NCI-H748 treated with DMSO at 0.1 percent for 48 hours (cell line): ENCODE measurements at regions not wholly inside any gene's neighbourhood (a gene's known extent, or its start where the extent isn't known, plus 50 kb on each side); places are given as distances from the start of the nearest gene placed in this dataset.
"Not testable (repeated sequence)": the region's sequence is repeated elsewhere in the genome, so short reads cannot be mapped to it uniquely, and the experiment has no call there.

Experiments used
- DNase-seq: peaks from one replicate; lab custom pipeline; 2025; lab: John Stamatoyannopoulos, UW

DNA sequence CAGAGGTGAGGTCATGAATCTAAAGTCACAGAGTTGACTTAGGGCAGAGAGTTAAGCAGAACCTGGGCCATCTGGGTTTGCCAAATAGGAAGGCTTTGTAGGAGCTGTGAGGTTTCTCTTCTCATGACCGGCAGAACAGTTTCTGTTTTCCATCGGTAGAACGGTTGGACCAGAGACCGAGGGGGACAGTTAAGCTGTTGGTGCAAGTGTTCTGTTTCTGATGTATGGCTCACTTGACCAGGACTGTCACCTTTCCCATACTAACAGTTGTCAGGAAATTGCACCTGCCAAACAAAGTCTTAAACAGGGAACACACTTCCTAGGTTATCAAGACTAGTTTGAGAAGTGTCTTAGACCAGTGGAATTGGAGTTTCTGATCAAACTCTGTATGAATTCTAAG lies 158.3 kb downstream of the PDCD6IP start:
- DNase-seq, result no peak

DNA sequence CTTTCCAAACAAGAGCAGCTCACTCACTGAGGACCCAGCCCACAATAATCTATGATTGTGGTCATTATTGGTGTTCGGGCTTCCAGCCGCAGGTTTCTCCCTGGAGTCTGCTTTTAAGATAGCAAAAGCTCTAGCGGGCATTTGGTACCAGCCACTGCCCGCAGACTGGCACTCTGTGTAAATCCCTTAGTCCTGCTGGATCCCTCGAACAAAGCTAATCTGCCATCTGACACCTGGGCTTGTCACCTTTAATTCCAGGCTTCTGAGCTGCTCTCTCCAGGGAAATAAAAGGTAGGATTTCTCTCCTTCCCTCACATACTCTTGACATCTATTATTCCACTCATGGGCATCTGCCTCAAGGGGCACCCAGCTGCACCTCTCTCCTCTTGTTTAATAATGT lies 158.7 kb downstream of the PDCD6IP start:
- DNase-seq, result no peak

DNA sequence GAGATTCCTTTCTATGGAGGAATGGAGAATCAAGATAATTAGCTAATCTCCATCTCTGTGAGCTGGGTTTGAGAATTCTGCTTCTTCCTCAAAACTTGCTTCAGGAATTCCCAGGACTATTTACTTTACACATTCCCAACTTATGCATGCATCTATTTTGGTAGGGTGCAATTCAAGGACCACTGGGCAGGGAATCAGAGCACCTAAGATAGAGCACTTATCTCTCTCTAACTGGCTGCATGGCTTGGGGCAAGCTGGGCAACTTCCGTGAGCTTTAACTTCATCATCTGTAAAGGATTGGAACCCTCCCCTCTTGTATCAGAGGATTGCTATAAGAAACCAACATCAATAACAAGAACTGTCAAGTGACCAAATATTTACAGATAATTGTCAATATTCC lies 160.2 kb downstream of the PDCD6IP start:
- DNase-seq, result no peak

DNA sequence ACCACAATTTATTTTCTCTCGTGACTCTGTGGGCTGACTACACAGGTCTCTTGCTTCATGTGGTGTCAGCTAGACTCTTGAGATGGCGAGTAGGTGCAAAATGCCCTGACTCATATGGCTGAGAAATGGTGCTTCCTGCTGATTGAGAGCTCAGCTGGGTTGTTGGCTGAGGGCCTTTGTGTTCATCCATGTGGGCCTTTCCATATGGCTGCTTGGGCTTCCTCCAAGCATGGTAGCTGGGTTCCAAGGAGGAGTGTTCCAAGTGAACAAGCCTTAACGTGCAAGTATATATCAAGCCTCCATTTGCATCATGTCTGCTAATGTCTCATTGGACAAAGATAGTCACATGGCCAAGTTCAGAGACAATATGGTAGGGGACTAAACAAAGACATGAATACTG lies 164.0 kb downstream of the PDCD6IP start:
- no peak for DNase-seq

DNA sequence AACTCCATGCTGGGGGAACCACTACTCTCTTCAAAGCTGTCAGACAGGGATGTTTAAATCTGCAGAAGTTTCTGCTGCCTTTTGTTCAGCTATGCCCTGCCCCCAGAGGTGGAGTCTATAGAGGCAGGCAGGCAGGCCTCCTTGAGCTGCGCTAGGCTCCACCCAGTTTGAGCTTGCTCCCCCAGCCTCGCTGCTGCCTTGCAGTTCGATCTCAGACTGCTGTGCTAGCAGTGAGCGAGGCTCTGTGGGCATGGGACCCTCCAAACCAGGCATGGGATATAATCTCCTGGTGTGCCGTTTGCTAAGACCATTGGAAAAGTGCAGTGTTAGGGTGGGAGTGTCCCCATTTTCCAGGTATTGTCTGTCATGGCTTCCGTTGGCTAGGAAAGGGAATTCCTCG lies 171.8 kb downstream of the PDCD6IP start:
- not testable (repeated sequence) for DNase-seq

DNA sequence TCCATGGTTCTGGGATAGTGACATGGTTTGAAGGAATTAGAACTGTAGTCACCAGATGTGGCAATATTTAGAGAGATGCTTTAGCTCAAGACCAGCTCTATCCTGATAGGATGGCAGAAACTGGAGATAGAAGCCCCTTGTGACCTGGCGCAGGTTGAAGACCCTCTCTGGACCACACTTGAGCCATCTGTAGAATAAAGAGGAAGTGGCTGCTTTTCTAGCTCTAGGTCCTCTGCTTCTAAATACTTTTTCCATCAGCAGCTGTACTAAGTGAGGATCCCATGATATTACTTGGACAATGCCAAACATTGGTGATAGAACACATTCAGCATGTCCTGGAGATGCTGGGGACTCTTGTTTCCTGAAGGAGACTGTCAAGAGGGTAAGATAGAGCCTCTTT lies 172.6 kb downstream of the PDCD6IP start:
- DNase-seq, result no peak

DNA sequence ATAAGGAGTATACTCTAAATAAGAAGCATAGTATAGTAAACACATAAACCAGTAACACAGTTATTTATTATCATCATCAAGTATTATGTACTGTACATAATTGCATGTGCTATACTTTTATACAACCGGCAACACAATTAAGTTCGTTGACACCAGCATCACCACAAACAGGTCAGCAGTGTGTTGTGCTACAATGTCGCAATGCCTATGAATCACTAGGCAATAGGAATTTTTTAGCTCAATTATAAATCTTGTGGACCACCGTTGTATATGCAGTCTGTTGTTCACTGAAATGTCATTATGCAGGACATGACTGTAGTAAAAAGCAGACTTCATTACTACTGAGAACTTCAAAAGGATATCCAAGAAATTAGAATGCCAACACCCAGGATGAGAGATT lies 177.0 kb downstream of the PDCD6IP start:
- no peak for DNase-seq

DNA sequence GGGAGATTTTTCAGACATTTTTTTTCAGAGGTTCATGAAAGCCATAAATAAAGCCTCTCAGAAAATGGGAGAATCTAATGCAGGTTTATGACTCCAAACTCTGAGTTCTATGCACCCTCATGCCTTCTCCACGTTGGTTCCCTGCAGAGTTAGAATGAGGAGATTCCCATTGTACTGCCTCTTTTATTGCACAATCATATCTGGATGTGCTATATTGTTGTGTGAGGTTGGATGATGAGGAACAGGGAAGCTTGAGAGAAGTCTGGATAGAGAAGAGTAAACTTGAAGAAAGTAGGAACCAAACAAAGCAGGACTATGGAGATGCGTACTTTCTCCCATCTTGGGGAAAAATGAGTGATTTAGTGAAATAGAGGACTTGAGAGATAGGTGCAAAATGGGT lies 178.8 kb downstream of the PDCD6IP start:
- no peak for DNase-seq

DNA sequence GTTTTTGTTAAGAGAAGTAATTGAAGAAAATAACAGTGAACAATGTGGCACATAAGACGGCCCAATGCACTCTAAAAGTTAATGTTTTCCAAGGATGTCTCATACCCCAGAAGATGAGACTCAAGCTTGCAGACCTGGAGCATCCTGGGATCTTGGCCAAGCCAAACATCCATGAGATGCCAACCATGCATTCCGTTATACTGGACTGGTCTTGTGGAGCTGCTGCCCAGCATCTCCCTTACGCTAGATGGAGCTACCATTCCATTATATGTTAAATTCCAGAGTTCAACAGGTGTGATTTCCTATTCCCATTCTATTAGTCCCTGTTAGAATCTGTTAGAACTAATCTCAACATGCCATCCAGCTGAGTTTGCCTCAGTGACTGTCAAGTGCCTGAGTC lies 181.8 kb downstream of the PDCD6IP start:
- DNase-seq, result no peak

DNA sequence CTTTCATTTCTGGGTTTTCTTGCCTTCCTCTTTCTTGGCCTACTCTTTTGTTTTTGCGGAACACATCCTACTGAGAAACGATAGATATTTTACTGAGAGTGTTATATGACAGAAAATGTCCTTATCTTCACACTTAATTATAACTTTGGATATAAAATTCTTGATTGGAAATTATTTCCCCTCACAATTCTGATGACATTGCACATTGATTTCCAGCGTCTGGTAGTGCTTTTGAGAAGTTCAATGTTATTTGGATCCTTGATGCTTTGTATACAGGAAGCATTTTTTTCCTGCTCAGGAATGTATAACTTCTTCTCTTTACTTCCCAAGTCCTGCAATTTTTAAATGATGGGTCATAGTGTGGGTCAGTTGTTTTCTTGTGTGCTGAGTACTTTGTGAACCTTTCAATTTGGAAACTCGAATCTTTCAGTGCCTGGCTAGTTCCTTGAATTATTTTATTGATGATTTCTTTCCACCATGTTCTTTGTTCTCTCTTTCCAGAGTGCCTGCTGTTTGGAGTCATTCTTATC lies 183.9 kb downstream of the PDCD6IP start:
- no peak for DNase-seq

DNA sequence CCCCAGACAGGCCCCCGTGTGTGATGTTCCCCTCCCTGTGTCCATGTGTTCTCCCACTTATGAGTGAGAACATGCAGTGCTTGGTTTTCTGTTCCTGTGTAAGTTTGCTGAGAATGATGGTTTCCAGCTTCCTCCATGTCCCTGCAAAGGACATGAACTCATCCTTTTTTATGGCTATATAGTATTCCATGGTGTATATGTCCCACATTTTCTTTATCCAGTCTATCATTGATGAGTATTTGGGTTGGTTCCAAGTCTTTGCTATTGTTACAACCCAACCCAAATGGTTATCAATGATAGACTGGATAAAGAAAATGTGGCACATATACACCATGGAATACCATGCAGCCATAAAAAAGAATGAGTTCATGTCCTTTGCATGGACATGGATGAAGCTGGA lies 184.5 kb downstream of the PDCD6IP start:
- DNase-seq, result not testable (repeated sequence)

DNA sequence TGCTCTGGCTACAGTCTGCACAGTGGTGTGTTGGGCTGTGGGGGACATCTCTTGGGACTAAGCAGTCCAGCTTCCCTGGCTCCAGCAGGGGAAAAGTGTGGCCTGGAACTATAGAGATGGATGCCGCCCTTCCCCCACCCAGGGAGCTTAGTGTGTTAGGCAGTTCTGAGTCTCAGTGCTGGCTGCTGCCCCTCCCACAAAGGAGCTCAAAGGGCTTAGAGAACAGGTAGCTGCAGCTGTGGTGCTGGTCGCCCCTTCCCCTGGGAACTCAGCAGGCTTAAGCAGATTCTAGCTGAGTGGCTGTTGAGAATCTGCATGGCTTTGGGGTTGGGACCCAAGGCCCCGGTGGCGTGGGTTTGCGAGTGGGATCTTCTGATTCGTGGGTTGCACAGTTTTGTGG lies 190.8 kb downstream of the PDCD6IP start:
- no peak for DNase-seq

DNA sequence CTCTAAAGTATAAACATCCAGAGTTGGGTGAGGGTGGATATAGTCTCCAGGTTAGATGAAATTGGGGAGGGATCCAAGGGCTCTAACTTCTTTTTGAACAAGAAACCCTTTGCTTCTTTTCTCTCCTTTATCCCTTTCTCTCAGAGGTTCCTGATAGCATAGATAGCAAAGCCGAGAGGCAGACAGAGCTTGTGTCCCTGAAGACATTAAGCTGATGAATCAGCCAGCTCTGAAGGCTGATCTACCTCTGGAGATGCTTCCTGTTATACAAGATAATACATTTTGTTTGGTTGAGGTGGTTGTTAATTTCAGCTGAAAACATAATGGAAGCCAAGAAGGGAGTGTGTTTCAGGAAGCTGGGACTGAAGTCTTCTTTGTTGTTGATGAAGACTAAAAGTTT lies 193.2 kb downstream of the PDCD6IP start:
- DNase-seq, result no peak

DNA sequence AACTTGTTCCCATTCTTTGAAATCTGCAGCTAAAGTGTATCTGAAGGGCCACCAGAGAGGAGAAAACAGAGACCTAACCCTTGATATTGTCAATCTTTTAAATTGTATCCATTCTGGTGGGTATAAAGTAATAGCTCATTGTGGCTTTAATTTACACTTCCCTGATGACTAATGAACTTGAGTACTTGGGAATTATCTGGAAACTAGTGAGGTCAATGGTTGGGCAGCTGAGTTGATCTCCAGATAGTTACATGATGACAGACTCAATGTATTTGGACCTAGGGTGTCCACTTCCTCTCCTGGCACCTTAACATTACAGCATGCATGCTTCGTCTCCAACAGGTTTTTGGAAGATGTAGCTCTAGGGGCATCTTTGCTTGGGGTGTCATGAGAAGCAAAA lies 195.2 kb downstream of the PDCD6IP start:
- DNase-seq, result no peak

DNA sequence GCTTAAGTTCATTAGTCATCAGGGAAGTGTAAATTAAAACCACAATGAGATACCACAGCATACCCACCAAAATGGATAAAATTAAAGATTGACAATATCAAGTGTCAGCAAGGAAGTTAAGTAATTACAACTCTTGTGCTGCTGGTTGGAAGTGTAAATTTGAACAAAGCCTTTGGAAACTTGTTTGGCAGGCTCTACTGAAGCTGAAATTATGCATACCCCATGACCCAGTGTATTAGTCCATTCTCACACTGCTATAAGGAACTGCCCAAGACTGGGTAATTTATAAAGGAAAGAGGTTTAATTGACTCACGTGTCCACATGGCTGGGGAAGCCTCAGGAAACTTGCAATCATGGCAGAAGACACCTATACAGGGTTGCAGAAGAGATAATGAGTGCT lies 196.1 kb downstream of the PDCD6IP start:
- DNase-seq, result no peak

DNA sequence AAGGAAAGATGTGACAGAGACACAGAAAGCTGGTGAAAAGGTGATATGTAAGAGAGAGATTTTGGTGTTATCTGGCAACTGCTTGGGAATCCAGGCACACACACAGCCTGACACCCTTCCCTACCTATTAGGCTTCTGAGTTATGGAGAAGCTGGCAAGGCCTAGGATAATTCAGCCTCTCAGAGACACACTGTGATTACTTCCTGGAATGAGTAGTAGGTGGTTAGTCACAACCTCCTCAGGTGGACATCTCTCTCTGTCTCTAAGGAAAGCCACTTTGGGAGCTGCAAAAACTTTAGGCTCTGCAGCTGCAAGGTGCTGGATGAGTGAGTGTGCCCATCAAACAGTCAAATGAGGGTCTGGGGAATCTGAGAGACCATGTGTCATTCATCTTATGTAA lies 201.9 kb downstream of the PDCD6IP start:
- DNase-seq, result no peak

DNA sequence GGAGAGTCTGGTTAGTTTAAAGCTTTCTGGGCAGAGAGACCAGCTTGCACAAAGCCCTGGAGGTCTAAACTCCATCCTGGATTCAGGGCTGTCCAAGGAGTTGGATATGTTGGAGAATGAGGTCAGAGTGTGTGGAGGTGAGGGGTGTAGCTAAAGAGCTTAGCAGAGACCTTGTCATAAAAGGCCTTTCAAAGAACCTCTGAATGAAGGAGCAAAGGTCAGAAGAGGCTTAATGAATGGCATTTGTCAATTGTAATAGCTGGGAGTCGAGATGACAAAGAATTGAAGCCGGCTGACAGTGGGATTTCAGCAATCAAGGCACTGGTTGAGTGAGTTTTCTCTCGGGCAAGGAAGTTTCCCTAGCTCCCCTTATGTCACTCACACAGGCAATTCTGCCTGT lies 202.6 kb downstream of the PDCD6IP start:
- no peak for DNase-seq

DNA sequence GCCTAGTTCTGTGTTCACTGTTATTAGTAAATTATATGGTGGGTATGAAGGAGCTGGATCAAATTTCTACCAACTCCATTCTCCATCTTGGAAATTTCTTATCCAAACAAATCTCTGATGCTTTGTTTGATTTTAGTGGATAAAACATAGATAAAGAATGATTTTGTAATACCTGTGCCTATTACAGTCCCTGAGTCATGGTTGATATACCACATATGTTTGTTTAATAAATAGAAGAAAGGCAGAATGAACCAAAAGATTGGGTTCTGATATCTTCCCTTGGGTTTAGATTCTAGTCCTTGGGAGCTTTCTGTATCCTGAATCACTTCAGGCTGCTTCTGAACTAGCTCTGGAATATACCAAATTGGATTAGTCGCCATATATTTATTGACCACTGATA lies 203.6 kb downstream of the PDCD6IP start:
- DNase-seq, result no peak

DNA sequence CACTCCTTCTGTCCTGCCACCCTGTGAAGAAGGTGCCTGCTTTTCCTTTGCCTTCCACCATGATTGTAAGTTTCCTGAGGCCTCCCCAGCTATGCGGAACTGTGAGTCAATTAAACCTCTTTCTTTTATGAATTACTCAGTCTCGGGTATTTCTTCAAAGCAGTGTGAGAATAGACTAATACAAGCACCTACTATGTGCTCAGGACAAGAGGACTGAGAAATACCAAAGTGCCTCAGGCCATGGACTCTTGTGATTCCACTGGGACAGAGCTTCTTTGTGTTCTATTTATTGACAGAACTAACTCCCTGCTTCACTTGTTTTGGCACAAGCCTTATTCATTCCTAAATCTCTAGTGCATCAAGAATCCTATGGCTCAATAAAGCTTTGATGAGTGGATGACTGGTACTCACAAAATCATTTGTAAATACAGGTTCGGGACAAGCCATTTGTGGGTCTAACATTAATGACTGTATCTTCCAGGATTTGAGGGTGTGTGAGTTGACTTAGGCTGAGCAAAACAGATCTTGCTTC lies 204.2 kb downstream of the PDCD6IP start:
- DNase-seq, result no peak

DNA sequence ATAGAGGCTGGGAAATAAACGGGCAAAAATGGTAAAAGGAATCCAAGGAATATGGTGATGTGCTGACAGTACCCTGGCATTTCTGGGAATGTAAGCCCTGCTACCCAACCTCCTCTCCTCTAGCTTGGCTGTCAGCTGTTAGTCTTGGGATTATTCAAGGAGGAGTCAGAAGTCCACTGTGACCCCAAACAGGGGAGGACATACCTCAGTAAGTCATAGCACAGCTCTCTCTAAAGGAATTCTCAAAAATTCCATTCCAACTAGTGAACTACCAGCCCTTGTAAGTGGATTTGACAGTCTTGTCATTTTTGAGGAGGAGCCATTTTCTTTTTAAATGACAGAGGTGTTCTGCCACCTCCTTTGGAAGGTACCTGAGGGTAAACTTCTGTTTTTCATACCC lies 207.5 kb downstream of the PDCD6IP start:
- DNase-seq, result no peak

DNA sequence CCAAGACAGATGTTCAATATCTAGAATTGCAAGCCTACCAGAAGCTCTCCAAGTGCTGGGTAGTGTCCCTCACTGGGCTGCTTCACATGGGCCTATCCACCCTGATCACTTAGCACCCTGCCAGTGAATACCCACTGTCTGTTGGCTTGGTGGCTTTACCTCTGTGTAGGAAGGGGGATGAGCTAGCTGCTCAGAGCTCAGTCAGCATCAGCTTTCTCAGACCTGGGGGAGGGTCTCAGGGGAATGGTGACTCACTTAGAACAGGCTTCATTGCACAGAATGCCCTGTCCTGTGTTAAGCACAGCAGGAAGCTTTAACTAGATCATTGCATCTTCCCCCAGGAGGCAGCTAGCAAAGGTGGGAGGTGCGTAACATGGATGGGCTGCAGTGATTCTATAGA lies 209.8 kb downstream of the PDCD6IP start:
- no peak for DNase-seq

DNA sequence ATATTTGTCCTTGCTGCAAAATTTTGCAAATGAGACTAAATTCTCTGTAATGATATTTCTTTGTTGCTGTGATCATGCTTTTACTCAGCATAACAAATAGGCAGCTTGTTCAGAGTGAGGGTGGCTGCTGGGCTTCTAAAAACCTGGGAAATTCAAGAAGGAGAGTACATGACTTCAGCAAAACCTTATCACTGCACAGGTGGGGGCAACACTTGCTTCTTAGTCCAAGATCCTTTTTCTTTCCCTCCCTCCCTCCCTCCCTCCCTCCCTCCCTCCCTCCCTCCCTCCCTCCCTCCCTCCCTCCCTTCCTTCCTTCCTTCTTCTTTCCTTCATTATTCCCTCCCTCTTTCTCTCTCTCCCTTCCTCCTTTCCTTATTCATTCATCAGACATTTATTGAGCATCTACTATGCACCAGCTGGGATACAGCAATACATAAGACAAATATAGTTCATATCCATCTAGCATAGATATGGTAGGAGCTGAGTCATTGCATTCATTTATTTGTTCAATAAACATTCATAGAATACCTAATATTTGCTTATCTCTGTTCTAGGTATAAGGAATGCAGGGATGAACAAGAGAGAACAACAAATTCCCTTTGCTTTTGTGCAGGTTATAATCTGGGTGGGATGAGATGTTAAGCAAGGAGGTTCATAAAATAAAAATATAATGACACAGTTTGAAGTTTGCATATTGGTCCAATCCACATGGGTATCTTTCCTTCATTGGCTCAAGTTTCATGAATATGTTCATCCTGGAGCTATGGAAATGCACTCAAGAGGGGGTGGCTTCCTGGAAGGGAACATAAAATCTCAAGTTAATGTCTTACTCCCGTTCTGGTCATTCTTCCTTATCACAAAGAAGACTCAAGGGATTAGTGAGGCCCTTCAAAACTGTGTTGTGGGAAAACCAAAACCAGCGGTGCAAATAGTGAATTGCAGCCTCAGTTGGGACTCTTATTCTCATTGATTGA lies 210.7 kb downstream of the PDCD6IP start:
- DNase-seq, result no peak
